CD4-positive, alpha-beta T cell treated with Interferon gamma for 1 hour (primary cell): ENCODE measurements at regions not wholly inside any gene's neighbourhood (a gene's known extent, or its start where the extent isn't known, plus 50 kb on each side); places are given as distances from the start of the nearest gene placed in this dataset.
"Not testable (repeated sequence)": the region's sequence is repeated elsewhere in the genome, so short reads cannot be mapped to it uniquely, and the experiment has no call there.

Experiments used
- DNase-seq: peaks from one replicate; pipeline ENCODE4 v3.0.0-alpha.2; 2020

DNA sequence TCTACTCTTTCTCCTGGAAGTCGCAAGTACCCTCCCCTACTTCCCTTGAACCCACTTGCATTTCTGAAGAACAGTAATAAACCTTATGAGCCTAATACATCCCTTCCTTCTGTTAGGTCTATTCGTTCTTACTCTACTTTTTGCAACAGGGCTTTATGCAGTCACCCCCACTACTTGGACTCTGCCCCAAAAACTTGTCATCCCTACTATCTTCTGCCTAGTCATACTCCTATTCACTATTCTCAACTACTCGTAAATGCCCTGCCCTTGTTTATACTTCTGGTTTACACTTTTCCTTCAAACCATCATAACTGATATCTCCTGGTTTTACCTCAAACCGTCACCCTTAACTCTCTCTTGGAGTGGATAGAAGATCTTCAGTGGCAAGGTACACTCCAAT lies 55.2 kb upstream of the SLIT2 start:
- no peak for DNase-seq

DNA sequence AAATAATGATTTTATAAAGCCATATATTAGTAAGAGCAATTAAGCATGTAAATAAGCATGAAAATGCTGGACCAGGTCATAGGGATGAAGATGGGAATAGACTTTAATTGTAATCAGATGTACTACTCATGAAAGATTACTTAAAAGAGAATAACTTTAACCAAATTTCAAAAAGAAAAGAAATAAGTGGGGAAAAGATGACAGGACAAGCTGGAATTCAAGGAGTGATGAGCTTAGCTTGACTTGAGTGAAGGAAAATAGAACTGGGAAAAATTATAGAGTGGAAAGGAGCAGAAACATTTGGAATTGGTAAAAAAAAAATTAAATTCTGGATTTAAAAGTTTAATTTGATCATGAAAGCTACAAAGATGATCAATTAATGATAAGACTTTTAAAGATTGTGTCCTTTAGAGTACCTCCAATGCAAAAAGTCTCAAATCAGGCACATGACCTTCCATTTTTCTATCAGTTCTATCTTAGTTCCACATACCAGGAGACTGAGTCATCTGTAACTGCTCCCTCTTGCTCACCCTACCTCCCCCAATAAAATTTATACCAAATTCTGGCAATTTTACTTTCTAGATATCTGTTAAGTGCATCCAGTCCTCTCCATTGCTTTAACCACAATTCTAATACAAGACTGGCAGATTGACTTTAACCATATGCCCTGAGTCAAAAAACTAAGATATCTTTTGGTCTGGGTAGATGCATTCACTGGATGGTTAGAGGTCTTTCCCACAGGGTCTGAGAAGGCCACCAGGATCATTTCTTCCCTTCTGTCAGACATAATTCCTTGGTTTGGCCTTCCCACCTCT lies 56.4 kb upstream of the SLIT2 start:
- no peak for DNase-seq

DNA sequence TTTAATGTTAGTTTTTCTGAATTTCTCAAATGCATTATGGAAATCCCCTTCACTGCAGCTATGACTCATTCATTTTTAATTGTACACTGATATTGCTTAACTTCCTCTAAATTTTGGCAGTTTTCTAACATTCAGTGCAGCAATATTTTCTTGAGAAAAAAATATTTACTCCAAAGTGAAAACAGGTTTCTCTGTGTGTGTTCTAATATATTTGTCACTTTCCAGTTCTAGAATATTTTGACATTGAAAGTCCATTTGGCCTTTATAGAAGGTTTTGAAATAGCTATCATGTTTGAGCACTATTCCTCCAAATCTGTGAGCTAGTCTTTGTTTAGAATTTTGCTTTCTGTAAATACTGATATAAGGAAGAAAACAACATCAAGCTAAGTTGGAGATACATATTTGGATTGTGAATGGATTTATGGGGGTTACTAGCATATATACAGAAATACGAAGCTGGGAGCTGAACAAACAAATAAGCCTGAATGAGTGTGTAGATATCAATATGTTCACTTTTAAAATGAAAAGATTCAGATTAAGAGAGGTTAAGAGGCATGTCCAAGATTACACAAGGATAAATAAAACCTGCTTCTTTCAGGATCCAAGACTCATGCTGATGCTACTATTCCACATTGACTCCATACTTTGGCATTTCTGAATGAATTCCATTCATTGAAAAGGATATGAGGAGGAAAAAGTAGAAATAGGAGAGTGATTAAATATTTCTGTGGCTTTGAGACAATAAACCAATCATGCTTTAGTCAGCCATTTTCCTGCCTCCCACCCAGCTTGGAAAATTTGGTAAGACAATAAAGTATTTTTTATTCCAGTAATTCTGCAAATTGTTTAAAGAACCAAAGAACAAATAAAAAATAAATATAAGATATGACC lies 57.3 kb upstream of the SLIT2 start:
- no peak for DNase-seq

DNA sequence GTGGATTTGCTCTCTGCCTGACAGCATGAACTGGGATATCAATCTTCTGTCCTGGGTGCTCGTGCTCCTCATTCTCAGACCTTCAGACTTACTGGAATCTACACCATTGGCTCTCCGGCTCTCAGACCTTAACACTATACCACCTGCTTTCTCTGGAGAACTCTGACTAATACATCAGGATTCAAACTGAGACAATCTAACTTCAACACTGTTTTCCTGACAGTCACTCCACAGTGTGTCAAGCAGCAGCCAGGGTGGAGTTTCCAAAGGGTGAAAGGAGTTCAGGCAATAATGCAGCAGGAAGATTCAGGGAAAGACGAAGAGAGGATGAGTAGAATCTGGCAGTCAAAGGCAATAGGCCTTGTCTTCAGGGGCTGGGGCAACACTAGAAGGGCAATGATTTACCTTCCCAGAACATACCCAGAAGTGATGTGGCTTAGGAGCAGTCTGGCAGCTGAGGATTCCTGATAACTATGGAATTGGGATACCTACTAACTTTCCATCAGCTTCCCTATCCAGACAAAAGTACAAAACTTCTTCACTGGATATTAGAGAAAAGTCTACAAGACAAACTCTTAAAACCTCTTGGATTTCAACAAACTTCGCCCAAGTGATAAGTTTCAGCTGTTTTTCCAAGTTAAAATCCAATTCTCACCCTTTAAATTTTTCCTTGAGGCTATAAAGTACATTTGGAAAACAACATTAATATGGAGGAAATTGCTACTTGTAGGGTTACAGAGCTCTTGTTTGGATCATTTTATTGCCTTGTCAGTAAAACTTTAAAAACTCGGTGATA lies 58.4 kb upstream of the SLIT2 start:
- DNase-seq: no peak

DNA sequence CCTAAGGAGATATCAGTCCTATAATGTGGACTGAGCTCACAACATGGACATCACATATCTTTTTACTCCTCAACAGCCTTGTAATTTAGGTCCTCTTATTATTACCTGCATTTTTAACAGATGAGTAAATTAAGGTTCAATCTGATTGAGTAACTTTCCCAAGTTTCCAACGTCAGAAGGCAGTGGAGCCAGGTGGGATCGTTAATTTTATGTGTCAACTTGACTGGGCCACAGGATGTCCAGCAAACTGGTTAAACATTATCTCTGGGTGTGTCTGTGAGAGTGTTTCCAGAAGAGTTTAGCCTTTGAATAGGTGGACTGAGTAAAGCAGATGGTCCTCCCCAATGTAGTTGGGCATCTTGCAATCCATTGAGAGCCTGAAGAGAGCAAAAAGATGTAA lies 59.0 kb upstream of the SLIT2 start:
- DNase-seq: no peak

DNA sequence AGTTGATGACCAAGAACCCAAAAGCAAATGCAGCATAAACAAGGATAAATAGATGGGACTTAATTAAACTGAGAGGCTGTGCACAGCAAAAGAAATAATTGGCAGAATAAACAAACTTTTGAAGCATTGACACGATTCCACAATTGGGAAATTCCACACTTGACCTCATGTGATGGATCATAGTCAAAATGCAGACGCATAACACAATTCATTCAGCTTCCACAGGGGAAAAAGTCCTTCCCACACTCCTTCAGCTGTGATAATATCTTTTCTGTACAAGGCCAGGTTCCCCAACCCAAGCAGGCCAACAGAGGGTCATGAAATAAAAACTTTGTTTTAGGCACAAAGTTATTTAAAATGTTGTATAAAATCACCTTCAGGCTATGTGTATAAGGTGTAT lies 66.6 kb upstream of the SLIT2 start:
- no peak for DNase-seq

DNA sequence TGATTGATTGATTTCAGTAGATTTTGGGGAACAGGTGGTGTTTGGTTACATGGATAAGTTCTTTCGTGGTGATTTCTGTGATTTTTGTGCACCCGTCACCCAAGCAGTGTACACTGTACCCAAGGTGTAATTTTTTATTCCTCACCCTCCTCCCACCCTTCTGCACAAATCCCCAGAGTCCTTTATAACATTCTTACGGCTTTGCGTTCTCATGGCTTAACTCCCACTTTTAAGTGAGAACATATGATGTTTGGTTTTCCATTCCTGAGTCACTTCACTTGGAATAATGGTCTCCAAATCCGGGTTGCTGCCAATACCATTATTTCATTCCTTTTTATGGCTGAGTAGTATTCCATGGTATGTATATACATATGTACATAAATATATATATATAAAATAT lies 68.6 kb upstream of the SLIT2 start:
- not testable (repeated sequence) for DNase-seq

DNA sequence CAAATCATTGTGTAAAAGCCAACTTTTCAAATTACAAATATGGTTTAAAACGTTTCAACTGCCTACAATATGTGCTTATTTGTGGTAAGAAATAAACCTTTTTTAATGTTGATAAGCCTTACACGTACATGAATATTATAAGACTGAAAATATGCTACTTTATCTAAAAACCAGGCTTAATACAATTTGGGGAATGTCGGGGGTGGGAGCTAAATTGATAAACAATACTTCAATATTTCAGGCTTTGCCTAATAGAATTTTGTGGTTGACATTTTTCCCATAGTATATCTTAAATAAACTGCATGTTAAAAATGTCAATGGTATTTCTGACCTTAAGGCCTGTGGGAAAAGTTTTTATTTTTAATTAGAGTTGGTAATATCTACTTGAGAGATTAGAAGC lies 69.8 kb upstream of the SLIT2 start:
- no peak for DNase-seq

DNA sequence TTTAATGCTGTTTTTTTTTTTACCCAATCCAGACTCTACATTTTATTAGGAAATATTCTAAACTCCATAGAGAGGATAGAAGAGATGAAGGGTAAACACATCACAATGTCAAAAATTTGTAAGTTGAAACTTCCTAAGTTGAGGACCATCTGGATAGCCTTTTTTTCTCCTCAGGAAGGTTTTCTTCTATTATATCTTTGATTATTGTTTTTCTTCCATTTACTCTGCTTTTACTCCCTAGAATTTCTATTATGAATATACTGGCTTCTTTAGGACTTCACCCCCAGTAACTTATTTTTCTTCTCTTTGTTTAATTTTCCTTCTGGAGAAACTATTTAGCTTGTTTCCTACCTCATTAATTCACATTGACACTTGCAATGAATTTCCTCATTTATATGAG lies 71.2 kb upstream of the SLIT2 start:
- DNase-seq: no peak

DNA sequence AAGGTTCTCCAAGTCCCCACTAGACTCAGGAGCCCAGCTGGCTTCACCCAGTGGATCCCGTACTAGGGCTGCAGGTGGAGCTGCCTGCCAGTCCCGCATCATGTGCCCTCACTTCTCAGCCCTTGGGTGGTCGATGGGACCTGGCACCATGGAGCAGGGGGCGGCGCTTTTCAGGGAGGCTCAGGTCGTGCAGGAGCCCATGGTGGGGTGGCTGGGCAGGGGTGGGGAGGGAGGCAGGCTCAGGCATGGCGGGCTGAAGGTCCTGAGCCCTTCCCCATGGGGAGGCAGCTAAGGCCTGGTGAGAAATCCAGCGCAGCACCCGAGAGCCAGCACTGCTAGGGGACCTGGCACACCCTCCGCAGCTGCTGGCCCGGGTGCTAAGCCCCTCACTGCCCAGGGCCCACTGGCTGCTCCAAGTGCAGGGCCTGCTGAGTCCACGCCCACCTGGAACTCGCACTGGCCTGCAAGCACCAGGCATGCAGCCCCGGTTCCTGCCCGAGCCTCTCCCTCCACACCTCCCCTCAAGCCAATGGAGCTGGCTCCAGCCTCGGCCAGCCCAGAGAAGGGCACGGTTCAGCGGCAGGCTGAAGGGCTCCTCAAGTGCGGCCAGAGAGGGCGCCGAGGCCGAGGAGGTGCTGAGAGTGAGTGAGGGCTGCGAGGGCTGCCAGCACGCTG lies 72.7 kb upstream of the SLIT2 start:
- DNase-seq: no peak

DNA sequence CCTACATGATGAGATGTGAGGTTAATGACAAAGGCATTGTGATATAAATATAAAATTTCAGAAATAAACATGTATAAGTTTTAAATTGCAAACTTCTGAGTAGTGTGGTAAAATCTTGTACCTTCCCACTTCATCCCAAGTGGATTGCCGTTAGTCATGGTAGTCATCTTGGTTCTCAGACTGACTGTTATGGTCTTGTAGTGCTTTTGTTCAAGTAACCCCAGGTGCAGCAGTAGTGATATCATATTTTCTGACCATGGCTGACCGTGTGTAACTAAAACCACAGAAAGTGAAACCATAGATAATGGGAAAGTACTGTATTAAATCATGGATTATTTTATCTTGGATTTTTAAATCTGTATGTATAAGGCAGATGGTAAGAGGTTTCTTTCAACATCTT lies 74.8 kb upstream of the SLIT2 start:
- no peak for DNase-seq

DNA sequence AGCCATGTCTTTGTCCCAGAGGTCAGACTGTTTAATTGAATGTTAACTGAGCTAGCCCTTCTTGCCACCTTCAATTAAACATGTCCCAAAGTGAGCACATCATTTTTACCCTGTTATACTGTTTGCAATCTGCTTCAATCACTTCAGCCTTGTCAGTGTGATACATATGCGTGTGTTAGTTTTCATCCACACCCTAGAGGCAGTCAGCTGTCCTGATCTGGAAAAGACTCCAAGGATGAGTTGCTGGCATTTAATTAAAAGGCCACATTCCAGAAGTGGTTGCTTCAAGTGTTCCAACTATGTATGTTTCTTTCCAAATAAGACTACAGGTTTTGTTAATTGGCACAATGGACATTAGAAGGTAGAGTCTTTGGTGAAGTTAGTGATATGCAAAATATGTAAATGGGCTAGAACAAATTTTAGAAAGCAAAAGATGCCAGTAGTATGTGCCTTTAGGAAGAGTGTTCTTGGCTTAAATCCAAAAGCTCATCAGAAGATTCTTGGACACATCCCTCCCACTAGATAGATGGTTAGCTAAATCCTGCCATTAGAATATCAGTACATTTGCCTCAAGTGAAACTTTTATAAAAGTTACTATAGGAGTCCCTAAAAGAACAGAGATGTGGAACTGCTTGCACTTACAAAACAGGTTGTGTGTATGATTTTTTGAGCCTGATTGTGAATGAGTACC lies 79.5 kb upstream of the SLIT2 start:
- no peak for DNase-seq

DNA sequence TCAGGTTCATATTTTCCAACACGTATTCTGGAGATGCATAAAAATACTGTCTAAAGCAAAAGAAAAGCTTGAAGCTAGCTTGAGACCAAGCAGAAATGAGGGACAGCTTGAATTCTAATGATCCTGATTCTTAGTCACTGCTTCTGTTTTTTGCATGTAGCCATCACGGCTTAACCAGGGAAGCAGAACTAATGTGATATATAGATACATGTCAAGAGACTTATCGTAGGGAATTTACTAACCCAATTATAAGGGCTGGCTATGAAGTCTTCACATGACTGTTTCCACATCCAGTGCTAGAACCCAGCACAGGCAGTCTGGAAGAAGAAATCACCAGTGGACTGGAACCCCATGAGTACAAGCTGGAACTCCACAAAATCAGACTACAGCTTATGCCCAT lies 85.2 kb upstream of the SLIT2 start:
- no peak for DNase-seq

DNA sequence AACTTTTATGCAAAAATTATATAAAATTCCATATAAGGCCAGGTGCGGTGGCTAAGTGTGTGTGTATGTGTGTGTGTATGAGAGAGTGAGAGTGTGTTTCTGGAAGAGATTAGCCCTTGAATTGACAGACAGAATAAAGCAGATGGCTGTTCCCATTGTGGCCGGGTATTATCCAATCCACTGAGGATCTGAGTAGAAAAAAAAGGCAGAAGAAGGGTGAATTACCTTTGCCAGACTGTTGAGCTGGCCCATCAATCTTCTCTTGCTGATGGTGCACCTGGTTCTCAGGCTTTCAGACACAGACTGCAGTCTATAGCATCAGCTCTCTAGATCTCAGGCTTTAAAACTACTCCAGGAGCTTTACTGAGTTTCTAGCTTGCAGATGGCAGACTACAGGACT lies 92.2 kb upstream of the SLIT2 start:
- DNase-seq: no peak

DNA sequence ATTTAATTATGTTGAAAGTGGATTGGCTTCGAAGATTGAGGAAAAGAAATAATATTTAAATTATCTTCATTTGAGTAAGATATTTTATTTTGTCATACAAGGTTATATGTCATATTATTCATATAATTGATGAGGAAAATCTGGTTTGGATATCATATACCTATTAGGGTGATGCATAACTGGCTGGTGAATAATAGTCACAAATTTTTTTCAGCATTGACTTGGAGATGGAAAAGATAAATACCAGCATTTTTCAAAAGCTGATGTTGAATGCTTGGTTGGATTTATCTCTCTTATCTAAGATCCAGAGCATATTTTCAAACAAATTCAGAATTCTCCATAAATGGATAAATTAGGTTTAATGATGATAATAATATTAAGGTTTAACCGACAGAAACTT lies 93.5 kb upstream of the SLIT2 start:
- DNase-seq: no peak

DNA sequence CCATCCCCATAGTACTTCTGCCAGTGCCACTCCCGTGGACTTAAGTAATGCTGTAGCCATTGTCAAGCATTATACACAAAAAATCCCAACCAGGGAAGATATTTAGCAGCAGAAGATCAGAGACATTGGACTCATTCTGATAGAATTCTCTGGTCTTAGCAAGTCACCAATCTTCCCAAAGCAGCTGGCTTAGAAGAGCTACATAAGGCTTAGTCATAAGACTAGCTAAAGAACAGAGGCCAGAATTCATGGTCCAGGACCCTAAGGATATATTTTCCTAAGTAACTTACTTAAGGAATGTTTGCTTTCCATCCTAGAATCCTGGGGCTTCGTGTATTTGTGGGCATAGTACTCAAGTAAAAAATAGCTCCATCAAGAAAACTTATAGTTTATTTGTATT lies 100.3 kb upstream of the SLIT2 start:
- DNase-seq: no peak

DNA sequence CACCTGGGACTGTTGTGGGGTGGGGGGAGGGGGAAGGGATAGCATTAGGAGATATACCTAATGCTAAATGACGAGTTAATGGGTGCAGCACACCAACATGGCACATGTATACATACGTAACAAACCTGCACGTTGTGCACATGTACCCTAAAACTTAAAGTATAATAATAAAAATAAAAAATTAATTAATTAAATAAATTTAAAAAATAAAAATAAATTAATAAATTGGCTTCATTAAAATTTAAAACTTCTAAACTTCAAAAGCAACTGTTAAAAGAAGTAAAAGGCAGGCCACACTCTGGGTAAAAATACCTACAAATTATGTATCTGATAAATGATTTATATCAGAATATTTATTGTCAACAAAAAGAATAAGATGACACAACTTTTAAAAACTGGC lies 102.6 kb upstream of the SLIT2 start:
- DNase-seq: not testable (repeated sequence)

DNA sequence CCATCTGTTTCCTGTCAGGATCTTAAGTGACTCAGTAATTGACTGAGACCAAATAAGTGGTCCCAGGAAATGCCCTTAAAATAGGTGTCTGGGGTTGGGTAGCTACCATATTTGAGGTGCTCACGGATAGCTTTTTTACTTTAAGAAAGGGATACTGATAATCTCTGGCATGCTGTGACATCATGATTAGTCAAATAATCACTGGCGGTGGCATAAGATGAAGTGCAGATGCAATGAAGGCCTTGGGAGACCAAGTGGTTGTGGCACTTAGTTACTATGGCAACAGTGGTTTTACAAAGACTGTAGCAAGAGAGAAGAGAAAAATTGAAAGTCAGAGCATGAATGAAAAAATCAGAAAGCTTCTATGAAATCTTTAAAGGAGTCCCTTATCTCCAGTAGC lies 114.5 kb upstream of the SLIT2 start:
- DNase-seq: no peak

DNA sequence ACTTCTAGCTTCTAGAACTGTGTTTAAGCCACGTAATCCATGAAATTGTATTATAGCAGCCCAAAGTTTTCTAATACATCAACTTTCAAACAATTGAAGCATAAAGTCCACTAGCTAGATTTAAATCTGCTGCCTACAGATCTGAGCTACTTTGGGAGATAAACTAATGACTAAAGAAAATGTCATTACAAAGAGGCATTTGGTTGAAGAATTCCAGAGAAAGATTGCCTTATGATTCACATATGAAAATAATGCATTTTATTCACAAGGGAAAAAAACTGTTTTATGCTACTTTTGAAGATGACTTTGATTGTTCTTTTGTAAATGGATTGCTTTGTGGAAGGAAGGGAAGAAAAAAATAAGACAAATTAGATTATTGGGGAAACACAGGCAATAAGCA lies 124.1 kb upstream of the SLIT2 start:
- no peak for DNase-seq

DNA sequence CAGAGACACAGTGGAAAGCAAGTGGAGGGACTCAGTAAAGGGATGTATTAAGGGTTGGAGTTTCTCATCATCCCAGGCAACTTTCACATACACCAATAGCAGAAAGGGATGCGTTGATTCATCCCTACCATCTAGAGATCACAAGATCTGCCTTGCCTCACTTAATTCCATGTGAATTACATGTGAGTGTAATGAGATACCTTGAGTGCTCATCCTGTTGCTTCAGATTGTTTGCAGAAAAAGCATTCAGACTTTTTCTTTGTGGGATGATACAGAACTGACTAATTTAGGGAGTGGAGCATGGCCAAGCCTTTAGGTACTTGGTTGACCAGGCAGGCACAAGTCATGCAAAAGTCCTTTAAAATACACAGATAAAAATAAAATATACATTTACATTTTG lies 124.8 kb upstream of the SLIT2 start:
- no peak for DNase-seq

DNA sequence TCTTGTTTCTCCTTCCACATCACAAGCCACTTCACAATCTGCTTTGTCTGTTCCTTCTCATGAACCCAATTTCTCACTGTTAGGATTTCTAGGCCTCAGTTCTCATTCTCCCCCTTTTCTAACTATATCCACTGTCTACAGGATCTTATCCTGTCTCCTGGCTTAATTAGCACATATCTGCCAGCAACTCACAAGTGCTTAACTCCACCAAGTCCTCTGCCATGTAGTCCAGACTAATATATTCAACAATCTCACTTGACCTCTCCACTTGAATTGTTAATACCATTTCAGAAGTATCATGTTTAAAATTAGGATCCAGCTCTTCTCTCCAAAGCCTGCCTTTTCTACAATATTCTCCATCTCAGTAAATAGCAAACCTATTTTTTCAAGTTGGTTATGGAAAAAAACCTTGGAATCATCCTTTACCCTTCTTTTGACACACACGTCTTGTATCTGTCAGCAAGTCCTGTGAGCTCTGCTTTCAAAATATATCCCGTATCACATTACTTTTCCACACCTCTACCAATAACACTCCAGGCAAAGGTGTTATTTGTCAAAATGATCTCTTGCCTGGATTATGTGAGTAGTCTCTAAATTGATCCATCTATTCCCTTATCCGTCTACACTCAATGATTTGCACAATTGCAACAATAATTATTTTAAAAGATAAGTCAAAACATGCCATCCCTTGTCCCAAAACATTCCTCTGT lies 127.2 kb upstream of the SLIT2 start:
- no peak for DNase-seq
